ENCODE measurements at regions not wholly inside any gene's neighbourhood (a gene's known extent, or its start where the extent isn't known, plus 50 kb on each side); places are given as distances from the start of the nearest gene placed in this dataset.

- no peak for TF ChIP-seq CTCF (IDR thresholded peaks at IDR 0.05; ENCODE audit: extremely low read depth, low read depth, low read length)
- H3K4me3 ChIP-seq (ENCODE audit: insufficient read depth, low read length), result no peak overlapping the region
- no peaks in the 10 kb centered on the region for H3K36me3 ChIP-seq (ENCODE audit: insufficient read depth, low read length)
- no peak overlapping the region for H3K4me2 ChIP-seq (ENCODE audit: insufficient read depth, low read length)
- H2AFZ ChIP-seq (ENCODE audit: low read length), result no peak overlapping the region
- no peaks in the 10 kb centered on the region for H3K9me3 ChIP-seq (ENCODE audit: low read depth, low read length)
- no peaks in the 10 kb centered on the region for H3K79me2 ChIP-seq (ENCODE audit: insufficient read depth, low read length)
- no peak overlapping the region for H3K27ac ChIP-seq (ENCODE audit: low read depth, low read length)
- H4K20me1 ChIP-seq (ENCODE audit: insufficient read depth, low read length), result no peaks in the 10 kb centered on the region
- DNase-seq (ENCODE audit: insufficient read length, low spot score, missing footprints), result no peak
- H3K4me1 ChIP-seq (ENCODE audit: insufficient read depth, low read length), result no peaks in the 10 kb centered on the region
- no peaks in the 10 kb centered on the region for H3K27me3 ChIP-seq (ENCODE audit: insufficient read depth, low read length)
These were observed 600.5 kb upstream of the GRIA3 start for GRCh38 chrX:122583551-122583950.

GRCh38 chrX:122584981-122585380, 599.1 kb upstream of the GRIA3 start:
- no peaks in the 10 kb centered on the region for H4K20me1 ChIP-seq (ENCODE audit: insufficient read depth, low read length)
- no peaks in the 10 kb centered on the region for H3K36me3 ChIP-seq (ENCODE audit: insufficient read depth, low read length)
- DNase-seq (ENCODE audit: insufficient read length, low spot score, missing footprints), result no peak
- no peak overlapping the region for H3K4me3 ChIP-seq (ENCODE audit: insufficient read depth, low read length)
- no peak for TF ChIP-seq CTCF (IDR thresholded peaks at IDR 0.05; ENCODE audit: extremely low read depth, low read depth, low read length)
- H3K9me3 ChIP-seq (ENCODE audit: low read depth, low read length), result no peaks in the 10 kb centered on the region
- no peaks in the 10 kb centered on the region for H3K27me3 ChIP-seq (ENCODE audit: insufficient read depth, low read length)
- H3K4me2 ChIP-seq (ENCODE audit: insufficient read depth, low read length), result no peak overlapping the region
- H2AFZ ChIP-seq (ENCODE audit: low read length), result no peak overlapping the region
- H3K4me1 ChIP-seq (ENCODE audit: insufficient read depth, low read length), result no peaks in the 10 kb centered on the region
- no peaks in the 10 kb centered on the region for H3K79me2 ChIP-seq (ENCODE audit: insufficient read depth, low read length)
- H3K27ac ChIP-seq (ENCODE audit: low read depth, low read length), result no peak overlapping the region

- H3K36me3 ChIP-seq (ENCODE audit: insufficient read depth, low read length), result no peaks in the 10 kb centered on the region
- H3K27ac ChIP-seq (ENCODE audit: low read depth, low read length), result no peak overlapping the region
- no peak overlapping the region for H2AFZ ChIP-seq (ENCODE audit: low read length)
- H3K4me3 ChIP-seq (ENCODE audit: insufficient read depth, low read length), result no peak overlapping the region
- no peaks in the 10 kb centered on the region for H3K9me3 ChIP-seq (ENCODE audit: low read depth, low read length)
- H3K4me1 ChIP-seq (ENCODE audit: insufficient read depth, low read length), result no peaks in the 10 kb centered on the region
- H3K79me2 ChIP-seq (ENCODE audit: insufficient read depth, low read length), result no peaks in the 10 kb centered on the region
- no peak for DNase-seq (ENCODE audit: insufficient read length, low spot score, missing footprints)
- TF ChIP-seq CTCF (IDR thresholded peaks at IDR 0.05; ENCODE audit: extremely low read depth, low read depth, low read length), result no peak
- no peak overlapping the region for H3K4me2 ChIP-seq (ENCODE audit: insufficient read depth, low read length)
- no peaks in the 10 kb centered on the region for H3K27me3 ChIP-seq (ENCODE audit: insufficient read depth, low read length)
- no peaks in the 10 kb centered on the region for H4K20me1 ChIP-seq (ENCODE audit: insufficient read depth, low read length)
These were observed 597.2 kb upstream of the GRIA3 start for GRCh38 chrX:122586831-122587230.

- H3K27me3 ChIP-seq (ENCODE audit: insufficient read depth, low read length), result no peaks in the 10 kb centered on the region
- H3K9me3 ChIP-seq (ENCODE audit: low read depth, low read length), result no peaks in the 10 kb centered on the region
- H3K4me3 ChIP-seq (ENCODE audit: insufficient read depth, low read length), result no peak overlapping the region
- no peaks in the 10 kb centered on the region for H3K36me3 ChIP-seq (ENCODE audit: insufficient read depth, low read length)
- no peaks in the 10 kb centered on the region for H4K20me1 ChIP-seq (ENCODE audit: insufficient read depth, low read length)
- H3K4me2 ChIP-seq (ENCODE audit: insufficient read depth, low read length), result no peak overlapping the region
- no peak for TF ChIP-seq CTCF (IDR thresholded peaks at IDR 0.05; ENCODE audit: extremely low read depth, low read depth, low read length)
- H2AFZ ChIP-seq (ENCODE audit: low read length), result no peak overlapping the region
- no peak overlapping the region for H3K27ac ChIP-seq (ENCODE audit: low read depth, low read length)
- H3K79me2 ChIP-seq (ENCODE audit: insufficient read depth, low read length), result no peaks in the 10 kb centered on the region
- DNase-seq (ENCODE audit: insufficient read length, low spot score, missing footprints), result no peak
- no peaks in the 10 kb centered on the region for H3K4me1 ChIP-seq (ENCODE audit: insufficient read depth, low read length)
These were observed 592.5 kb upstream of the GRIA3 start for GRCh38 chrX:122591546-122591945.

Data from osteoblast (primary cell).